RWPE1 (cell line): ENCODE measurements at regions not wholly inside any gene's neighbourhood (a gene's known extent, or its start where the extent isn't known, plus 50 kb on each side); places are given as distances from the start of the nearest gene placed in this dataset.

Experiments
- CTCF ChIA-PET: fragments of 350-600 bp; sonication (Branson Sonifier 250); formaldehyde crosslinking; extraction: SDS; loops from one replicate; lab custom pipeline; 2021; lab: Yijun Ruan, JAX
- POLR2A ChIA-PET: fragments of 400-600 bp; formaldehyde crosslinking; extraction: SDS; loops from one replicate; lab custom pipeline; 2020; ENCODE audit warnings: antibody characterized with exemption; ENCODE audit not compliant: low non-redundant PET; lab: Yijun Ruan, JAX
- DNase-seq: peaks from one replicate; pipeline ENCODE4 v3.0.0; 2012; ENCODE audit warnings: low spot score
- H3K27ac ChIP-seq: fragments of 450-650 bp; 2 replicates; pipeline ENCODE4 v1.5.1; 2017
- CTCF ChIP-seq: fragments of 450-650 bp; conservative IDR thresholded peaks from 2 replicates; pipeline ENCODE4 v1.5.1; 2017; ENCODE audit warnings: low read depth, mild to moderate bottlenecking

DNA sequence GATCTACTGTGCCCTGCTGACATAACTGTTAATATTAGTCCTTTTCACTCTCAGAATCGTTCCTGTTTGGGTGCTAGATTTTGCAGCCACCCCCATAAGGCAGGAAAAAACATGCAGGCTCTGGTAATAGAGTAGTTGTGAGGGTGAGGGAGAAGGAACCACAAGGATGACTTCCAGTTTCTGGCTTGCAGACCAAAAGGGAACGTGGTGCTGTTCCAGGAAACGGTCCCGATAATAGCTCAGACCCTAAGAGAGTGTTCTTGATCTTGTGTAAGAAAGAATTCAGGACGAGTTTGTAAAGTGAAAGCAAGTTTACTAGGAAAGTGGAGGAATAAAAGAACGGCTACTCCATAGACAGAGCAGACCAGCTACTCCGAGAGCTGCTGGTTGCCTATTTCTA is 50.7 kb upstream of the RHOU start:
- H3K27ac ChIP-seq = no peak overlapping the region
- POLR2A ChIA-PET = no interaction called here
- TF ChIP-seq CTCF = no peak
- CTCF ChIA-PET = no interaction called here
- no peak for DNase-seq

DNA sequence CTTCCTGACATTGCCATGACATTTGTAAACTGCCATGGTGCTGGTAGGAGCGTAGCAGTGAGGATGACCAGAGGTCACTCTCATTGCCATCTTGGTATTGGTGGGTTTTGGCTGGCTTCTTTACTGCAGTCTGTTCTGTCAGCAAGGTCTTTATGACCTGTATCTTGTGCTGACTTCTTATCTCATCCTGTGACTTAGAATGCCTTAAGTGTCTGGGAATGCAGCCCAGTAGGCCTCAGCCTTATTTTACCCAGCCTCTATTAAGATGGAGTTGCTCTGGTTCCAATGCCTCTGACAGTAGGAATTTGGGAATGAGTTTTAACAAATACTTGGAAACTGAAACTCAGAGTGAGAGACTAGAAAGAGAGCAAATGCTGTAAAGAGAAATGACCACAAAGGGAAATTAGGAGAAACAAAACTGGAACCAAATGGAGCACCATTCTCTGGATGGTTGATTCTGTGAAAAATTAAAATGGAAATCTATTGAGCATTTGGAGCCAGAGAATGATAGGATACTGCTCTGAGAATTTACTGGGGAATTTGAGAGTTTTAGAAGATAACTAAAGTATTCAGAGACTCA is 50.1 kb upstream of the RHOU start:
- TF ChIP-seq CTCF = no peak
- CTCF ChIA-PET = no interaction called here
- DNase-seq = no peak
- H3K27ac ChIP-seq = no peak overlapping the region
- POLR2A ChIA-PET = no interaction called here
